Lower leg skin (tissue), 3 donors: ENCODE measurements at regions not wholly inside any gene's neighbourhood (a gene's known extent, or its start where the extent isn't known, plus 50 kb on each side); places are given as distances from the start of the nearest gene placed in this dataset.

Experiments
- CTCF ChIP-seq, 3 donors: fragments of 450-650 bp; IDR thresholded peaks; one replicate each; pipeline ENCODE4 v1.5.1; 2016; ENCODE audit warnings: antibody characterized with exemption in 3 of 3, mild to moderate bottlenecking in 3 of 3, moderate library complexity in 2 of 3
- POLR2A ChIP-seq, 2 donors: fragments of 450-650 bp; IDR thresholded peaks; one replicate each; pipeline ENCODE4 v1.6.1; 2016 to 2017; ENCODE audit warnings: antibody characterized with exemption in 2 of 2, mild to moderate bottlenecking in 1 of 2, moderate library complexity in 1 of 2

- TF ChIP-seq CTCF (IDR thresholded peaks at IDR 0.05) (no peak), POLR2A (IDR thresholded peaks at IDR 0.05) (no peak)
Observed at GRCh38 chr10:9911488-9911887, 1106.2 kb upstream of the CELF2 start.
